ENCODE measurements at regions not wholly inside any gene's neighbourhood (a gene's known extent, or its start where the extent isn't known, plus 50 kb on each side); places are given as distances from the start of the nearest gene placed in this dataset.

DNA sequence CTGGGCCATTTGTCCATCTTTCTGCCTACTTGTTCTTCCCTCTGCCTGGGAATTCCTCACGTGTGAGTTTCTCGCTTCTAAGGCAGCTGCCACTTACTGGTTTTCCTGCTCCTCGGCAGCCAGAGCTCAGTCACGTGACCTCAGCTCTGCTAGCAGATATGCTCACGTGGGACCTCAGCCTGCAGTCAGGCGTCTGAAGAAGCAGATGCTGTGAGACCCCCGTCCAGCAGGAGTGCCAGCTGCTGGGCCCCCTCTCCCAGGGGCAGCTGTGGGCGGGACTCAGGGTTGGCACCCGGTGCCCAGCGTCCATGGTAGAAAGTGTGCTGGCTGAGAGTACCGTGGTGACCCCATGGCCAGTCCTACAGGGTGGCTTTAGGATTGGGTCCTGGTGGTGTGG lies 161.3 kb upstream of the TLE3 start:
- intact Hi-C loops (cut with micrococcal nuclease) = loop anchor here (5.0 kb wide), 2 partner anchors 162 to 228 kb away; partner anchors contain the start of gene TLE3

DNA sequence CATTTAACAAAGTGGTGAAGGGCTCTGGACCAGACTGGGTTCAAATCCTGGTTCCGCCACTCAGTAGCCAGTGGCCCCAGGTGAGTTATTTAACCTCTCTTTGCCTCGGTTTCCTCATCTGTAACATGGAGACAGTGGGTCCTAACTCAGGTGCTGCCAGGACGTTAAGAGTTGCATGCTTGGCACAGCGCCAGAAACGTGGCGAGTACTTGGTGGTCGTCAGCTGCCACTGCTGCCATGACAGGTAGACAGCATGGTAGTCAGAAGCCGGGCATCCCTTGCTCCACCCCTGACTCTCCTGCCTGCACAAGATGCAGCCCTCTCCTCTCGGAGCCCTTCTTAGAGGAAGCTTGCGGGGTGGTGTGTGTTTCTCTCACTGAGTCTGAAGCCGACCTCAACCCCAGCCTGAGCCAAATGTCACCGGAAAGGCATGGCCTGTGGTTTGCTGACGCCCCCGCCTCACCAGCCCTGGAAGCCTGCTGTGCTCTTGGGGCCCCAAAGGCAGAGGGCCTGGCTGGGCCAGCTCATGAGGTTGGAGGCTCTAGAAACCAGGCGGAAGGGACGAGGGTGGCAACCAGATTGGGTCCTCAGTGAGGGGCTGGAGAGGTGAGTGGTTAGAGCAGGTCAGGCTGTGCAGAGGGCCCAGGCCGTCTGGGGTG lies 160.8 kb upstream of the TLE3 start:
- intact Hi-C loops (cut with micrococcal nuclease) = loop anchor here (5.0 kb wide), 2 partner anchors 161 to 229 kb away; partner anchors contain the start of gene TLE3

GRCh38 chr15:70257573-70258248 lies 160.0 kb upstream of the TLE3 start:
- intact Hi-C loops (cut with micrococcal nuclease) = loop anchor here (5.0 kb wide), 2 partner anchors 160 to 230 kb away; partner anchors contain the start of gene TLE3

DNA sequence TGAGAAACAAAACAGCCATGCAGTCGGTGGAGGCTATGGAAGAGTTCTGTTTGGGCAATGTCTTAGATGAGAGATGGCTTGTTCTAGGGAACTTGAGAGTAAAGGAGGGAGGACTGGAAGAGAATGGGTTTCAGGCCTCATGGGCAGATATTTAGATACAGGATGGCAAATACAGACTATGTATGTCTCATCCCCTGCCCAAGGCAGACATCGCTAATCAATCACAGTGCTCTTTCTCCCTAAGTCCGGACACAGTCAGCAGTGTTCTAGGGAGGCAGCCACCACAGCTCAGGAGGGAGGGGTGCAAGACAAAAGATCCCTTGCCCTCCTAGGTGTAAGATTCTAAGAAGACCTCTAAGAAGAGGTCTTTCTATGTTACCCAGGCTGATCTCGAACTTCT lies 159.3 kb upstream of the TLE3 start:
- intact Hi-C loops (cut with micrococcal nuclease) = loop anchor here (5.0 kb wide), 2 partner anchors 160 to 230 kb away; partner anchors contain the start of gene TLE3

DNA sequence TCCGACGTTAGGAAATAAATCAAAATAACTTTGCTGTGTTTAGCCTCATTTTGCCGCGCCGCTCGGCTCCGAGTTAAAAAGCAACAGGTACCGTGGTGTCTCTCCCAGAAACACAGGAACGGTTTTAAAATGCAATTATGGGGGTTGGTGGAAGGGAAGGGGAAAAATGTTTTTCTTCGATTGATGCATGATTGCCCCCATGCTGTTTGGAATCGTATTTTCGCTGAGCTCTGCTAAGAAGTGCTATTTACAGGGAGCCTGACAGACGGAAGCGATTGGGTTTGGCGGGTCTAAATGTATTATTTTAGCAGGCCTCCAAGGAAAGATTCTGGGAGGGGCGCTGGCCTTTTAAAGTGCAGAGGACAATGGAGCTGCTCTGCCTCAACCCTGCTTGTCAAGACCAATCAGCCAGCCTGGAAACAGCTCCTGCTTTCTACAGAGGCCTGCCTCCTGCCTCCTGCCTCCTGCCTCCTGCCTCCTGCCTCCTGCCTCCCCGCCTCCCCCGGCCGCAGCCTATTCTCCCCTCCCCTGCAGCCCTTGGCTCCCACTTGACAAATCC lies 156.7 kb upstream of the TLE3 start:
- intact Hi-C loops (cut with micrococcal nuclease) = no loop called here

DNA sequence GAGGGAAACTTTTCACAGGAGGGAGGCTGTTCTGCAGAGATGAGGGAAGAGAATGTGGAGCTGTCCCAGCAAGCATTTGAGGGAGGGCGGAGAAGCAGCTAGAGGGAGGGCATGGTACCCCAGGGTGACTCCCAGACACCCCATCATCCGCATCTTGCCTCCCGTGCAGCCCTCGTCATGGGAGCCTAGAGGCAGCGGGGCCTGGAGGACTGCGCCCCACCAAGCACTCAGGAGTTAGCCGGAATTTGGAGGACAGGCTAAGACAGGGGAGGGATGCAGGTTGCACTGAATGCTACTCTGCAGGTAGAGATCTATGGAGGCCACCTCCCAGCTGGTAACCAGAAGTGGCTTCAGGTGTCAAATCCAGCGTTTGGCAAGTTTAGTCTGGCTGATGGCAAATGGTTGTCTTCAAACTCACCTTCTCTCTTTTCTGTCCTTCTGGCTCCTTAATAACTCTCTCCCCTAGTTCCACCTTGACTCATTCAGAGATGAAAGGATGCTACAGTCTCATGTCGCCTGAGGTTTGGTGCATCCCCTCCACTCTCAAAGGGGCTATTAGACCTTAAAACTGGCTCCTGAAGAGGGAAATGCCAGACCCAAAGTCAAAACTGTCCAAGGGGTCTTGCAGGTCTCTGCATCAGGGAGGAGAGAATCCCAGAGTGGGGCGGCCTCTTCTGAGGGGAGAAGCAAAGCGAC lies 155.9 kb upstream of the TLE3 start:
- intact Hi-C loops (cut with micrococcal nuclease) = no loop called here

- intact Hi-C loops (cut with micrococcal nuclease) = no loop called here
These were observed 155.2 kb upstream of the TLE3 start for GRCh38 chr15:70252951-70253320.

- intact Hi-C loops (cut with micrococcal nuclease) = no loop called here
These were observed 154.6 kb upstream of the TLE3 start for GRCh38 chr15:70252056-70252950.

DNA sequence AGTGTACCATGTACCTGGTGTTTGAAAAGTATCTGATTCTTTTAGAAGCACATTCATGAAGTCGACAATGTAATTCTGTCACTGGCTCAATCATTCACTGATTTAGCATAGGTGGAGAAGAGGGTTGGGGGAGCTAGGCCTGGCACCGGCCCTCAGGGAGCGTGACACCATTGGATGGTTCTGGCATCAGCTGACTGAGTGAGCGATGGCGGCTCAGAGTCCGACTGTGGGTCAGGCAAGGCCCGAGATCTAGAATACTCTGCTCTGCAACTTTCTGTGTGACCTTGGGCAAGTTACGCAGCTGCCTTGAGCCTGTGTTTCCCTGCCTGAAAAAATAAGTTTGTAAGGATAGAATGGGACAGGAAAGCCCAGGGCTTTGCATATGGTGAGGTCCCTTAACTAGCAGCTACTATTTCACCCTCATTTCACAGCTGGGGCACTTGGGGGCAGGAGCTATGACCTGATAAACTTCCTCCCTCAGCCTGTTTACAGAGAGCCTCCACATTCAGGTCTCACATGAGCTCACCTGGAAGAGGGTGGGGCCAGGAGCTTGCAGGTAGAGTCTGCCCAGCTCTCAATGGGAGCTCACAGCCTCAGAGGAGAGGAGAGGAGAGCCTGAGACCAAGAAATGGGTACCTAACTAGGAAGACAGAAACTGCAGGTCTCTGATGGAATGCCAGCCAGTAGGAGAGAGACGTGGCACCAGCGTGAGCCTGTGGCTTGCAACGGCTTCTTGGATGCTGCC lies 153.7 kb upstream of the TLE3 start:
- intact Hi-C loops (cut with micrococcal nuclease) = no loop called here

GRCh38 chr15:70250208-70251201 lies 152.8 kb upstream of the TLE3 start:
- intact Hi-C loops (cut with micrococcal nuclease) = no loop called here

DNA sequence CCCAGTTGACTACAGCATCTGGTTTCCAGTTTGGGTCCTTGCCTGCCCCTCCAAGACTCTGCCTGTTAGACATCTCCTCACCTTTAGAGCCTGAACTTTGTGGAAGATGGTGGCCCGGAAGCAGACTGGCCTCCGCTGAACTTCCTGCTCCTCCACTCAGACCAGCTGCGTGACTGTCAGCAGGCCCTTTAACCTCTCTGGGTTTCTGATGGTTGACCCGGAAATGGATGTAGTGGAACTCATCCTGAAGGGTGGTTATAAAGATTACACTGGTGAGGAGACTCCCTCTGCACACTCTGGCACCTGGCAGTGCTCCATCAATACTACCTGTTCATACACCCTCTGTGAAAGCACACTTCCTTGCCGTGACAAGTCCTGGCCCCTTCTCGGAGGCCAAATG lies 151.9 kb upstream of the TLE3 start:
- intact Hi-C loops (cut with micrococcal nuclease) = no loop called here

DNA sequence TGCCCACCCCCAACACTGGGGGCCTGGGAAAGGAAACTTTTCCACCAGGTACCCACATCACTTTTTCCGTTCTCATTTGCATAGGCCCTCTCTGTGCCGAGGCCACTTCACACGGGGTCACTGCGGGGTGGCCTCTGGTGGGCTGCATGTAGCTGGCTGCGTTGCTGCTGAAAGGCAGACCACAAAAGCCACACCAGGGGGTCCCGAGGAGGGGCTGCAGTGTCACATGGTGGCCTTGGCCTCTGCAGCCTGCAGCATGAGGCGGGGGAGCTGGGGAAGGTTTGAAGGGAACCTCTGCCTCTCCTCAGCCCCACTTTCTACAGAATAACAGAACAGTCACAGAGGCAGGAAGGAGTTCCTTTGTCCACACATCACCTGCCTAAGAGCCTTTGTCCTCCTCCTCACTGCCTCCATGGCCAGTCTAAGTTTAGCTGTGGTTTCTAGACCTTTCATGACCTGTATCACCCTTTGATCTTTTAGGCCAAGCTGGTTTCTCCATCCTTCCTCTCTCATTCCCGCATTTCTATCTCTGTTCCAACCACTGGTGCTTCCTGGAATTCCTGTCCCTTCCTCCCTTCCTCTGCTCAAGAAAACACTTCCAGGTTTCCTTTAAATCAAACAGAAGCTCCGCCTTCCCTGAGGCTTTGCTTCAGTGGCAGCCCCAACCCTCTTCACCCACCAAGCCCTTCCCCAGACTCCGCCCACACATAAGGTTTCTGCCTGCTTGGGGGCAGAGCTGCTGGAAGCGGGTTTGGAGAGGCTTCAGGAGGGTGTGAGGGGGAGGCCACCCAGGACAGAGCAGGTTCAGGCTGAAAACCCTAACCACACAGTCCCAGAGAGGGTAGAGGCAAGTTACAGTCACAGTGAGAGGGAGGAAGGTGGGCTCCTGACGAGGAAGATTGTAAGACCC lies 150.7 kb upstream of the TLE3 start:
- intact Hi-C loops (cut with micrococcal nuclease) = no loop called here

GRCh38 chr15:70247281-70247680 lies 149.6 kb upstream of the TLE3 start:
- intact Hi-C loops (cut with micrococcal nuclease) = no loop called here

DNA sequence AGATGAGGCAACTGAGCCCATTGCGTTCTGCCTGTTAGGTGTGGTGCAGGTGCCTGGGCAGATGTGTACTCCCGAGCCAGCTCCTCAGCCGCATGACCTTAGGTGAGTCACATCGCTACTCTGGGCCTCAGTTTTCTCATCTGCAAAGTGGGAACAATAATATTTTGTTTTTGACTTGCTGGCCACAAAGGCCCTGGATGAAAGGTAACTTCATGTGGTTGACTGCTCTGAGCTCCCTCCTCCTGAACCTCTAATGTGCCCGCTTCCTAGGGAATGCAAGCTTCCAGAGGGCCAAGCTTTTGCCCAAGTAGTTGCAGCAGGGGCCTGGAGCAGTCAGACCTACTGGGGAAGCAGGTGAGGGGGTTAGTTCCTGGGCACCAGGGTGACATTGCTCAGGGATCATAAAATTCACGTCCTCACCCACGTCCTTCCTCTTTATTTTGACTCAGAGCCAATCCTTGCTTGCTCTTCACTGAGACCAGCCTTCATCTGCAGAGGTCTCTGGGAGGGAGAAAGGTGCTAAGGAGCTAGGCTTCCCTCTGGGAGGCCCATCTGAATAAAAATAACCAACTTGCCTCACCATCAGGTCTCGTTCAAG lies 149.0 kb upstream of the TLE3 start:
- intact Hi-C loops (cut with micrococcal nuclease) = no loop called here

DNA sequence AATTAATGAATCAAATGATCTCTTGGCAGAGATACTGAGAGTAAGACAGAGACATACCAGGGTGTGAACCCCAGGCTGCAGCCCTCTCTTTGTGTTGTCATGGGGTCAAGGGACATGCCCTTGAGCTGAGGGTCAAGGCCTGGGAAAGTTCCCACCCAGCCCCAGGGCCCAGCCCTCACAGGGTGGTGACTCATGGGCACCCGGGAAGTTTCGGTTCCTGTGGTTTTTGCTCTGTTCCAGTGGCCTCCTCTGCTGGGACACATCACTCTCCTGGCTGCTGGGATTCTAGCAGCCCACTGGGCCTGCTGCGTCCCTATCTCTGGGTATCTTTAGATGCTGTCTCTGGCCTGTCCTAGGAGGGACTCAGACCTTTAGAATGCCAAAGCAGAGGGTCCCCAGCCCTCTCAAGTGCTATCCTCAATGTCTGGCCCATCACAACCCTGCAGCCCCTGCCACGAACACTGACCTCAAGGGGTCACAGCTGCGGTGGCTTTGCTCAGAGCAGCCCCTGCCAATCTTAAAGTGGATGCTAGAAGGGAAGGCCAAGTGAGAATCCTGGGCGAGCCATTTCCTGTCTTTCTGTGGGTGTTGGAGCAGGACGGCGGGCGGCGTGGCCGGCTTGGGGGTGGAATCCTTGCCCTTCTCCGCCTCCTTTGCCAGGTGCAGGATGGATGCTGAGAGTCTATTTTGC lies 148.4 kb upstream of the TLE3 start:
- intact Hi-C loops (cut with micrococcal nuclease) = no loop called here

- intact Hi-C loops (cut with micrococcal nuclease) = no loop called here
These were observed 147.3 kb upstream of the TLE3 start for GRCh38 chr15:70244978-70245542.

Measured in T-helper 2 cell treated with Interferon-gamma antibody and Interleukin-4, amounts not matched to agents 100 ng/mL and 5 ng/mL, for 36 hours (primary cell).